BLaER1 treated with 17β-estradiol and CSF1 and Interleukin-3, amounts not matched to agents 10 nM and 100 nM (cell line): ENCODE measurements at regions not wholly inside any gene's neighbourhood (a gene's known extent, or its start where the extent isn't known, plus 50 kb on each side); places are given as distances from the start of the nearest gene placed in this dataset.

Experiments
- H3K27ac ChIP-seq, 11 experiments: shearing (Covaris generic); formaldehyde crosslinking; 2 replicates each; pipeline ENCODE4 v1.8.1; 2022
- H3K27me3 ChIP-seq, 11 experiments: shearing (Covaris generic); formaldehyde crosslinking; 2 replicates each; pipeline ENCODE4 v1.8.1; 2022
- H3K36me3 ChIP-seq, 11 experiments: shearing (Covaris generic); formaldehyde crosslinking; 2 replicates each; pipeline ENCODE4 v1.8.1; 2022
- H3K4me1 ChIP-seq, 10 experiments: shearing (Covaris generic); formaldehyde crosslinking; 2 replicates each; pipeline ENCODE4 v1.8.1; 2022
- H3K4me2 ChIP-seq, 11 experiments: shearing (Covaris generic); formaldehyde crosslinking; 2 replicates each; pipeline ENCODE4 v1.8.1; 2022
- H3K4me3 ChIP-seq, 10 experiments: shearing (Covaris generic); formaldehyde crosslinking; 2 replicates each; pipeline ENCODE4 v1.8.1; 2022
- H3K9ac ChIP-seq, 11 experiments: shearing (Covaris generic); formaldehyde crosslinking; 2 replicates each; pipeline ENCODE4 v1.8.1; 2022
- H3K9me3 ChIP-seq, 11 experiments: shearing (Covaris generic); formaldehyde crosslinking; replicated peaks in 1 of 11; 2 replicates each; pipeline ENCODE4 v1.8.1; 2022
- H4K20me1 ChIP-seq, 11 experiments: shearing (Covaris generic); formaldehyde crosslinking; 2 replicates each; pipeline ENCODE4 v1.8.1; 2022
- Cebpa-rat ChIP-seq, 11 experiments: shearing (Covaris generic); IDR thresholded peaks; 2 replicates each; pipeline ENCODE4 v1.8.1; 2022

DNA sequence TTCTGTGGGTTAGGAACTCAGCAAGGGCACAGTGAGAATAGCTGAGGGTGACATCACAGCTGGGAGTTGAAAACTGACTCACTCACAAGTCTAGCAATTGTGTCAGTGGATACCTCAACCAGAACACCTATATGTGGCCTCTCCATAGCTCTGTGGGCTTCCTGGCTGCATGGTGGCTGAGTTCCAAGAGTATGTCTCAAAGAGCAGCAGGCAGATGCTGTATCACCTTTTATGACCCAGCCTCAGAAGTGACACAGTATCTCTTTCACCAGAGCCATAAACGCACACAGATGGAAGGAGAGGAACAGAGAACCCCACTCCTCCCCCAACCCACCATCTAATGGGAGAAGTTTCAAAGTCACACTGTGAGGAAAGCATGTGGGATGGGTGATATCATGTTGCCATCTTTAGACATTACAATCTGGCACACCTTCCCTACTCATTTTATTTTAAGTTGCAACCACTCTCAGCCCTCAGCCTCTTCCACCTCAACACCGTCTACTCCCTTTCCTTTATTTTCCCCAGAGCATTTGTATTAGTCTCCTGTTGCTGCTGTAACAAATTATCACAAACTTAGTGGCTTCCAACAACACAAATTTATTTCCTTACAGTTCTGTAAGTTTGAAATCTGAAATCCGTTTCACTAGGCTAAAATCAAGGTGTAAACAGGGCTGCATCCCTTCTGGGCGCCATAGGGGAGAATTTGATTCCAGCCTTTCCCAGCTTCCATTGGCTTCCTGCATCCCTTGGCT lies 134.6 kb upstream of the SPATS2L start:
- Histone ChIP-seq H3K4me3 (no peak overlapping the region), H3K27ac (no peak overlapping the region), H3K4me1 (0 out of 20 replicates have a peak, but pooled peaks cover 0 to 5% (median 0%) of the 10 kb centered on the region in 10 experiments), H4K20me1 (no peaks in the 10 kb centered on the region), H3K9me3 (peaks cover 8 to 19% (median 16%) of the 10 kb centered on the region in 11 experiments; a peak in 21 of 22 replicates), H3K36me3 (no peaks in the 10 kb centered on the region), H3K9ac (no peak overlapping the region), H3K4me2 (no peak overlapping the region), H3K27me3 (no peaks in the 10 kb centered on the region)
- no peak for TF ChIP-seq Cebpa-rat (IDR thresholded peaks at IDR 0.05)

DNA sequence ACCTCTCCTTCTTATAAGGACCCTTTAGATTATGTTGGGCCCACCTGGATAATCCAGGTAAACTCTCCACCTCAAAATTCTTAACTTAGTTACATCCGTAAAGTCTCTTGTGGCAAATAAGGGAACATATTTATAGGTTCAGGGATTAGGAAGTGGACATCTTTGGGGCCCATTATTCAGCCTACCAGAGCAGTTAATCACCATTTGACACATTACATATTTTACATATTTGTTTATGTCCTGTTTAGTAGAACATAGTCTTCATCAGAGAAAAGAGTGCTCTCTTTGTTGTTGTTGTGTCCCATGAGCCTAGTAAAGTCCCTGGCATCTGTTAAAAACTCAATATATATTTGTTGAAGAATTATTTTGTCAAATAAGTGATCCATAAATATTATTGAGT lies 134.0 kb upstream of the SPATS2L start:
- no peak overlapping the region for H3K9ac ChIP-seq
- H3K4me1 ChIP-seq = 0 out of 20 replicates have a peak, but pooled peaks cover 0 to 3% (median 0%) of the 10 kb centered on the region in 10 experiments
- H3K9me3 ChIP-seq = peaks cover 8 to 19% (median 16%) of the 10 kb centered on the region in 11 experiments; a peak in 21 of 22 replicates
- no peaks in the 10 kb centered on the region for H3K27me3 ChIP-seq
- TF ChIP-seq Cebpa-rat (IDR thresholded peaks at IDR 0.05) = no peak
- no peaks in the 10 kb centered on the region for H3K36me3 ChIP-seq
- H3K27ac ChIP-seq = no peak overlapping the region
- H3K4me3 ChIP-seq = no peak overlapping the region
- H3K4me2 ChIP-seq = no peak overlapping the region
- H4K20me1 ChIP-seq = no peaks in the 10 kb centered on the region

DNA sequence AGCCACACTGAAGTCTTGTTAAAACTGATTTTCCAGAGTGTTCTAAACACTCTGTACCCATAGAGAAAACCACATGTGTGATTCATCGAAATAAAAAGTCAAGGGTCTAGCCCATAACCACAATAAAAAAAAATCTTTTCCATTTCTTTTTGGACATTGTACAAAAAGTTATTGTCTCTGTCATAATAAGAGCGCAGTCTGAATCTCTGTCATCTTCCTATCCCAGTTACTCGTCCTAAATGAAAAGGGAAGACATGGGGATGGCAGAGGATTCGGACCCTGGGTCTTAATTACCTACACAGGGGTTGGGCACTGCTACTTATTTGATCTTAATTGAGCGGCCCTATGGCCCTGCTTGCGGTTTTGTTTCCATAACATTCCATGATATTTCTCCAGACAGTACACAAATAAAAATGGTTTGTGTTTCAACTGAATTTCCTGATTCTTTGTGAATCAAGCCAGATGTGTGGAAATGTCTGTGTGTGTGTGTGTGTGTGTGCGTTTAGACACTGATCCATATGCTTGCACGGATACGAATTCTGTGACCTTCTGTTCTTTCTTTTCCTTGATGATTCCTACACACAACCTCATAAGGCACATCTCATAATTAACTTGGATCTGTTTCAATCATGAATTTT lies 133.4 kb upstream of the SPATS2L start:
- H3K4me2 ChIP-seq = no peak overlapping the region
- no peaks in the 10 kb centered on the region for H4K20me1 ChIP-seq
- H3K9ac ChIP-seq = no peak overlapping the region
- no peak for TF ChIP-seq Cebpa-rat (IDR thresholded peaks at IDR 0.05)
- H3K4me1 ChIP-seq = no peaks in the 10 kb centered on the region; a peak in 1 of 20 replicates
- H3K9me3 ChIP-seq = peaks cover 8 to 19% (median 16%) of the 10 kb centered on the region in 11 experiments; a peak in 21 of 22 replicates
- H3K27ac ChIP-seq = no peak overlapping the region
- no peaks in the 10 kb centered on the region for H3K36me3 ChIP-seq
- H3K27me3 ChIP-seq = no peaks in the 10 kb centered on the region
- no peak overlapping the region for H3K4me3 ChIP-seq

DNA sequence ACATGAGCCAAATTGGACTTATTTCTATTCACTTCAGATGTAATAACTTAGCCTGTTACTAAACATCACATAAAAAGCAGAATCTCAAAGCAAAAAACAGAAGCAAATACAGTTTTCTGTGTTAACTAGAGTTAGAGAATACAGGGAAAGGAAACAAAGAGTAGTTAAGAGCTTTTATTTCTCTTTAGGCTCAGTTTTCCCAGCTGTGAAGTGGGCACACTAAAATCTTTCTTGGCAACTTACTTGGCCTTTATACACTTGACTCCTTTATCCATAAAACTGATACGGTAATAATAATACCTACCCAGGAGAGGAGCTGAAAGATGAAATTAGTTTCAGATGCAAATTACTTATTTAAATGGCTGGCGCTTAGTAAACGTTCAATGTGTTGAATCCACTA lies 132.8 kb upstream of the SPATS2L start:
- Histone ChIP-seq H3K9ac (no peak overlapping the region), H3K4me3 (no peak overlapping the region), H4K20me1 (no peaks in the 10 kb centered on the region), H3K36me3 (no peaks in the 10 kb centered on the region), H3K4me1 (no peaks in the 10 kb centered on the region; a peak in 1 of 20 replicates), H3K27ac (no peak overlapping the region), H3K4me2 (no peak overlapping the region), H3K27me3 (no peaks in the 10 kb centered on the region), H3K9me3 (peaks cover 8 to 19% (median 16%) of the 10 kb centered on the region in 11 experiments; a peak in 21 of 22 replicates)
- TF ChIP-seq Cebpa-rat (IDR thresholded peaks at IDR 0.05) = no peak

DNA sequence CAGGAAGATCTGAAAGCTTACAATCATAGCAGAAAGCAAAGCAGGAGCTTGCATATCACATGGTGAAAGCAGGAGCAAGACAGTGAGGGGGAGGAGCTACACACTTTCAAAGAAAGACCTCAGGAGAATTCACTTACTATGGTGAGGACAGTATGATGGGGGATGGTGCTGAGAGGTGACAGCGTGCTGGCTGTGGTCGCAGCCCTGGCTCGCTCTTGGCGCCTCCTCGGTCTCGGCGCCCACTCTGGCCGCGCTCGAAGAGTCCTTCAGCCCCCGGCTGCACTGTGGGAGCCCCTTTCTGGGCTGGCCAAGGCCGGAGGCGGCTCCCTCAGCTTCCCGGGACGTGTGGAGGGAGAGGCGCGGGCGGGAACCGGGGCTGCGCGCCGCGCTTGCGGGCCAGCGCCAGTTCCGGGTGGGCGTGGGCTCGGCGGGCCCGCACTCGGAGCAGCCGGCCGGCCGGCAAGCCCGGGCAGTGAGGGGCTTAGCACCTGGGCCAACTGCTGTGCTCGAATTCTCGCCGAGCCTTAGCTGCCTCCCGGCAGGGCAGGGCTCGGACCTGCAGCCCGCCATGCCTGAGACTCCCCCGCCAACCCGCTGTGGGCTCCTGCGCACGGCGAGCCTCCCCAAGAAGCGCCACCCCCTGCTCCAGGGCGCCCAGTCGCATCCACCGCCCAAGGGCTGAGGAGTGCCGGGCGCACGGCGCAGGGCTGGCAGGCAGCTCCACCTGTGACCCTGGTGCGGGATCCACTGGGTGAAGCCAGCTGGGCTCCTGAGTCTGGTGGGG lies 131.9 kb upstream of the SPATS2L start:
- Histone ChIP-seq H3K4me1 (no peaks in the 10 kb centered on the region; a peak in 1 of 20 replicates), H3K4me3 (no peak overlapping the region), H3K9me3 (peaks cover 8 to 19% (median 16%) of the 10 kb centered on the region in 11 experiments; a peak in 21 of 22 replicates), H3K27me3 (no peaks in the 10 kb centered on the region), H3K27ac (no peak overlapping the region), H3K36me3 (no peaks in the 10 kb centered on the region), H3K9ac (no peak overlapping the region), H3K4me2 (no peak overlapping the region), H4K20me1 (no peaks in the 10 kb centered on the region)
- no peak for TF ChIP-seq Cebpa-rat (IDR thresholded peaks at IDR 0.05)

DNA sequence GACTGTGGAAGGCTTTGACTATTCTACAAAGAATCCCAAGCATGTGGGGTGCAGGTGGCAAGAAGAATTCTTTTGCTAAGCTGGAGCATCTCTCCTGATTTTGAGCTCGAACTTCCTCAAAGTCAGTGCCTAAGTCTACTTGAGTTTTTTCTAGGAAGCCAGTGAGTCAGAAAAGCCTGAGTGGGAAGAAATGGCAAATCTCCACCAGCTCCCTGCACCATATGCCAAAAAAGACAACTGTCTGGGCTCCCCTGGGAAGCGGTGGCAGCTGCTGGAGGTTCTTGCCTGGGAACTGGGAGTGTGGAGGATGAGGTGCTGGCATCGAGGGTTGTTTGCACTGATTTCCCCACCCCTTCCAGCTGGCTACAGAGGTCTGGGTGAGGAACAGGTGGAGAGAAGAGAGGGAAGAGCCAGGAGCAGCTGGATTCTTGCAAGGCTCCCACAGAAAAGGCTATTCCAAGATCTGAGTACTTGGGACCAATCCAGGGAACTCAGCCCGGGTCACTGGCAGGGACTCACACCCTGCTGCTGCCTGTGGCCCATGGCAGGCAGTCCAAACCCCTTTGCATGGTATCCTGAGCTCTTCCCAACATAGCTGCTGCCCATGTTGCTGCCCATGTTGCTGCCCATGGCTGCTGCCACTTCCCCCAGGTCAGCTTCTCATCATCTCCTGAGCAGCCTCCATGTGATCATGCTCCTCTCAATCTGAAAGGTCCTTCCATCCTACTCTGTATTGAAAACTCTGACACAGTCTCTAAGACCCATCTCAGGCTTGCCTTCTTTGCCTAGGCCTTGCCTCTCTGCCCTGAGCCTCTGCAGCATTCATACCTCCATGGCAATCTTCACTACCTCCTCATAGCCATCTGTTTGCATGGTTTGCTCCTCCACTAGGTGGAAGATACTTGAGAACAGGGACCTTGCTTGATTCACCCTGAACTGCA lies 128.3 kb upstream of the SPATS2L start:
- Histone ChIP-seq H3K27me3 (no peaks in the 10 kb centered on the region), H3K36me3 (no peaks in the 10 kb centered on the region), H3K4me2 (no peak overlapping the region; a peak in 1 of 22 replicates), H4K20me1 (no peaks in the 10 kb centered on the region), H3K4me1 (no peaks in the 10 kb centered on the region; a peak in 1 of 20 replicates), H3K4me3 (no peak overlapping the region), H3K9me3 (peaks cover 8 to 29% (median 16%) of the 10 kb centered on the region in 11 experiments; a peak in 21 of 22 replicates), H3K27ac (no peak overlapping the region), H3K9ac (no peak overlapping the region)
- no peak for TF ChIP-seq Cebpa-rat (IDR thresholded peaks at IDR 0.05)

DNA sequence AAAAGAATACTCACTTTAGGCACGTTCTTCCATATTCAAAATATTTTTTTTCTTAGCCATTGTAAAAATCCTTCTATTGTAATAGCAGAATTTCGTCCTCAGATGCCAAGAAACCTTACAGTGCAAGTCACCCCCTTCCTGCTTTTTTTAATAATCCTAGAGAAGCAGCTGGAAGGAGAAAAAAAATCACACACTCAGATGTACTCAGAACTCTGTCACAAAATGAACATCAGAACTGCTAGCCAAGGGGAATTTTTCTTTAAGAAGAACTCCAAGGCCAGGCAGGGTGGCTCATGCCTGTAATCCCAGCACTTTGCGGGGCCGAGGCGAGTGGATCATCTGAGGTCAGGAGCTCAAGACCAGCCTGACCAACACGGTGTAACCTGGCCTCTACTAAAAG lies 127.3 kb upstream of the SPATS2L start:
- no peaks in the 10 kb centered on the region for H4K20me1 ChIP-seq
- H3K4me2 ChIP-seq = no peak overlapping the region
- H3K9ac ChIP-seq = no peak overlapping the region
- no peak overlapping the region for H3K4me3 ChIP-seq
- peaks cover 8 to 29% (median 16%) of the 10 kb centered on the region in 11 experiments; a peak in 21 of 22 replicates for H3K9me3 ChIP-seq
- TF ChIP-seq Cebpa-rat (IDR thresholded peaks at IDR 0.05) = no peak
- no peaks in the 10 kb centered on the region for H3K27me3 ChIP-seq
- H3K4me1 ChIP-seq = no peaks in the 10 kb centered on the region; a peak in 1 of 20 replicates
- H3K36me3 ChIP-seq = no peaks in the 10 kb centered on the region
- H3K27ac ChIP-seq = no peak overlapping the region

DNA sequence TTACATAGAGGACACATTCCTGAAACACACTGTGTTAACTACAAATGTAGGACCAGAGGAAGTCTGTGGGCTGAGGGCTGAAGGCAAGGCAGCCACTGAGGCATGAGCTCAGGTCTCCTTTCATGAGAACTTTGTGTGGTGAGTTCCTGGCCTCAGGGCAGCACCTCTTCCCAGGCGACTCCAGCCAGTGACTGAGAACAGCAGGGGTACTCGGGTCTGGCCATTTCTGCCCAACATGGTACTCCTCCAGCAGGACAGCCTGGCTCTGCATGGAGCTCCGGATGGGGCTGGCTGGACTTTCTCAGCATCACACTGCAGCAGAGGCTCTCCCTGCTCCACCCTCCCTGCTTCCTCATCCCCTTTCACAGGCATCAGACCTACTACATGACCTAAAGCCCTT lies 125.5 kb upstream of the SPATS2L start:
- no peaks in the 10 kb centered on the region; a peak in 1 of 20 replicates for H3K4me1 ChIP-seq
- H3K4me2 ChIP-seq = no peak overlapping the region
- peaks cover 0 to 11% (median 0%) of the 10 kb centered on the region in 11 experiments; a peak in 1 of 22 replicates for H3K9me3 ChIP-seq
- no peak for TF ChIP-seq Cebpa-rat (IDR thresholded peaks at IDR 0.05)
- H3K27me3 ChIP-seq = no peaks in the 10 kb centered on the region
- no peak overlapping the region for H3K4me3 ChIP-seq
- H3K27ac ChIP-seq = no peak overlapping the region
- no peaks in the 10 kb centered on the region for H4K20me1 ChIP-seq
- no peak overlapping the region for H3K9ac ChIP-seq
- no peaks in the 10 kb centered on the region for H3K36me3 ChIP-seq
